Vagina (tissue), 2 donors: ENCODE measurements at regions not wholly inside any gene's neighbourhood (a gene's known extent, or its start where the extent isn't known, plus 50 kb on each side); places are given as distances from the start of the nearest gene placed in this dataset.

Experiments
- CTCF ChIP-seq, 3 experiments: fragments of 450-650 bp in 2 of 3; fragments of 200-600 bp in 1 of 3; sonication (generic) in 1 of 3; IDR thresholded peaks; one replicate each; pipeline ENCODE4 v1.5.1; 2017 to 2019; ENCODE audit warnings: antibody characterized with exemption in 3 of 3, mild to moderate bottlenecking in 2 of 3, moderate library complexity in 2 of 3
- POLR2A ChIP-seq, 2 donors: fragments of 450-650 bp; IDR thresholded peaks; one replicate each; pipeline ENCODE4 v1.6.1; 2017; ENCODE audit warnings: antibody characterized with exemption in 2 of 2, mild to moderate bottlenecking in 2 of 2, moderate library complexity in 2 of 2

- no peak for TF ChIP-seq POLR2A (IDR thresholded peaks at IDR 0.05)
- no peak for TF ChIP-seq CTCF (IDR thresholded peaks at IDR 0.05)
These were observed 216.9 kb upstream of the RAB6C start for GRCh38 chr2:129762386-129763189.
